ENCODE measurements at regions not wholly inside any gene's neighbourhood (a gene's known extent, or its start where the extent isn't known, plus 50 kb on each side); places are given as distances from the start of the nearest gene placed in this dataset.

- ChIA-PET CTCF (no interaction called here), POLR2A (ENCODE audit: unreplicated experiment) (no interaction called here)
- DNase-seq, result no peak
- Histone ChIP-seq H3K36me3 (ENCODE audit: control insufficient read depth, insufficient read depth, low read length) (no peaks in the 10 kb centered on the region), H3K56ac (ENCODE audit: extremely low read depth, insufficient read depth, low read length) (no peak overlapping the region), H2BK5ac (ENCODE audit: low read depth, low read length, poor library complexity, severe bottlenecking) (no peak overlapping the region), H3K4me3 (ENCODE audit: insufficient read depth, low read depth, low read length) (no peak overlapping the region), H3K9ac (ENCODE audit: low read depth, low read length) (no peak overlapping the region), H2BK120ac (ENCODE audit: low read depth, low read length) (no peak overlapping the region), H3K4me1 (ENCODE audit: control insufficient read depth, insufficient read depth, low read length) (0 out of 2 replicates have a peak, but pooled peaks cover 1% of the 10 kb centered on the region), H3K14ac (replicated peaks; ENCODE audit: low read depth, low read length) (no peak overlapping the region), H2BK20ac (ENCODE audit: low read depth, low read length) (no peak overlapping the region), H3K27ac (ENCODE audit: insufficient read depth, low read length) (no peak overlapping the region), H4K20me1 (ENCODE audit: insufficient read depth, low read length) (no peaks in the 10 kb centered on the region), H3K9me1 (ENCODE audit: insufficient read depth, low read length) (no peaks in the 10 kb centered on the region), H3K9me3 (ENCODE audit: control insufficient read depth, insufficient read depth, low read length) (no peaks in the 10 kb centered on the region), H3K4me2 (ENCODE audit: low read depth, low read length) (no peak overlapping the region), H4K5ac (ENCODE audit: low read depth, low read length) (no peak overlapping the region), H2BK15ac (ENCODE audit: low read depth, low read length) (no peak overlapping the region; the same call in 2 of the 3 replicates), H3K79me1 (ENCODE audit: low read depth in 1 of 2, low read length in 2 of 2) (no peaks in the 10 kb centered on the region), H3K4ac (ENCODE audit: low read depth, low read length) (no peak overlapping the region), H2AK5ac (ENCODE audit: low read depth, low read length) (no peak overlapping the region), H3K18ac (ENCODE audit: low read depth, low read length) (no peak overlapping the region), H4K8ac (ENCODE audit: low read depth in 2 of 2, low read length in 2 of 2) (no peak overlapping the region), H3K23ac (ENCODE audit: low read depth, low read length) (no peak overlapping the region), H2AK9ac (replicated peaks; ENCODE audit: low read depth, low read length, poor library complexity) (no peak overlapping the region), H3K27me3 (ENCODE audit: control insufficient read depth, insufficient read depth, low read length) (no peaks in the 10 kb centered on the region), H2AFZ (replicated peaks; ENCODE audit: low read length, poor library complexity) (no peak overlapping the region), H4K91ac (ENCODE audit: insufficient read depth, low read depth, low read length) (no peak overlapping the region)
- TF ChIP-seq, protein P1, sequence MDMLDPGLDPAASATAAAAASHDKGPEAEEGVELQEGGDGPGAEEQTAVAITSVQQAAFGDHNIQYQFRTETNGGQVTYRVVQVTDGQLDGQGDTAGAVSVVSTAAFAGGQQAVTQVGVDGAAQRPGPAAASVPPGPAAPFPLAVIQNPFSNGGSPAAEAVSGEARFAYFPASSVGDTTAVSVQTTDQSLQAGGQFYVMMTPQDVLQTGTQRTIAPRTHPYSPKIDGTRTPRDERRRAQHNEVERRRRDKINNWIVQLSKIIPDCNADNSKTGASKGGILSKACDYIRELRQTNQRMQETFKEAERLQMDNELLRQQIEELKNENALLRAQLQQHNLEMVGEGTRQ (IDR thresholded peaks at IDR 0.05; ENCODE audit: low read depth, low read length), result no peak
- no peak for TF ChIP-seq RCOR1 (IDR thresholded peaks at IDR 0.05; ENCODE audit: insufficient replicate concordance, low read length)
- no peak for TF ChIP-seq SMC3 (IDR thresholded peaks at IDR 0.05; ENCODE audit: low read depth, low read length)
- TF ChIP-seq, protein P2, sequence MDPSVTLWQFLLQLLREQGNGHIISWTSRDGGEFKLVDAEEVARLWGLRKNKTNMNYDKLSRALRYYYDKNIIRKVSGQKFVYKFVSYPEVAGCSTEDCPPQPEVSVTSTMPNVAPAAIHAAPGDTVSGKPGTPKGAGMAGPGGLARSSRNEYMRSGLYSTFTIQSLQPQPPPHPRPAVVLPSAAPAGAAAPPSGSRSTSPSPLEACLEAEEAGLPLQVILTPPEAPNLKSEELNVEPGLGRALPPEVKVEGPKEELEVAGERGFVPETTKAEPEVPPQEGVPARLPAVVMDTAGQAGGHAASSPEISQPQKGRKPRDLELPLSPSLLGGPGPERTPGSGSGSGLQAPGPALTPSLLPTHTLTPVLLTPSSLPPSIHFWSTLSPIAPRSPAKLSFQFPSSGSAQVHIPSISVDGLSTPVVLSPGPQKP (IDR thresholded peaks at IDR 0.05; ENCODE audit: borderline replicate concordance, low read depth, low read length), result no peak
- TF ChIP-seq MAFK (IDR thresholded peaks at IDR 0.05; ENCODE audit: low read depth, low read length), result no peak; the same call in 1 of the 2 replicates
- TF ChIP-seq, protein P3, sequence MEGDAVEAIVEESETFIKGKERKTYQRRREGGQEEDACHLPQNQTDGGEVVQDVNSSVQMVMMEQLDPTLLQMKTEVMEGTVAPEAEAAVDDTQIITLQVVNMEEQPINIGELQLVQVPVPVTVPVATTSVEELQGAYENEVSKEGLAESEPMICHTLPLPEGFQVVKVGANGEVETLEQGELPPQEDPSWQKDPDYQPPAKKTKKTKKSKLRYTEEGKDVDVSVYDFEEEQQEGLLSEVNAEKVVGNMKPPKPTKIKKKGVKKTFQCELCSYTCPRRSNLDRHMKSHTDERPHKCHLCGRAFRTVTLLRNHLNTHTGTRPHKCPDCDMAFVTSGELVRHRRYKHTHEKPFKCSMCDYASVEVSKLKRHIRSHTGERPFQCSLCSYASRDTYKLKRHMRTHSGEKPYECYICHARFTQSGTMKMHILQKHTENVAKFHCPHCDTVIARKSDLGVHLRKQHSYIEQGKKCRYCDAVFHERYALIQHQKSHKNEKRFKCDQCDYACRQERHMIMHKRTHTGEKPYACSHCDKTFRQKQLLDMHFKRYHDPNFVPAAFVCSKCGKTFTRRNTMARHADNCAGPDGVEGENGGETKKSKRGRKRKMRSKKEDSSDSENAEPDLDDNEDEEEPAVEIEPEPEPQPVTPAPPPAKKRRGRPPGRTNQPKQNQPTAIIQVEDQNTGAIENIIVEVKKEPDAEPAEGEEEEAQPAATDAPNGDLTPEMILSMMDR (conservative IDR thresholded peaks at IDR 0.05; ENCODE audit: low read depth, low read length), result no peak
- TF ChIP-seq RAD21 (IDR thresholded peaks at IDR 0.05; ENCODE audit: low read length), result no peak
- no peak for TF ChIP-seq CEBPB (IDR thresholded peaks at IDR 0.05; ENCODE audit: low read depth, low read length)
- no peak for TF ChIP-seq CHD1 (IDR thresholded peaks at IDR 0.05; ENCODE audit: low read depth, low read length)
- TF ChIP-seq BHLHE40 (IDR thresholded peaks at IDR 0.05; ENCODE audit: low read depth, low read length), result no peak
- TF ChIP-seq POLR2A (IDR thresholded peaks at IDR 0.05; ENCODE audit: low read depth, low read length), result no peak
- in situ Hi-C loops (cut with MboI; ENCODE audit: low sequenced_read_pairs), result no loop called here
- no TSS peak for BruUV-seq (replicated peaks)
- no peak for ATAC-seq (ENCODE audit: low read depth)
- dilution Hi-C loops (cut with HindIII; ENCODE audit: low sequenced_read_pairs, unreplicated experiment), result no loop called here
- no CpG with 5 or more reads among the region's 3 CpGs for WGBS, 2 experiments (ENCODE audit: extremely low coverage in 2 of 2, insufficient read length in 1 of 2)
- intact Hi-C loops (cut with micrococcal nuclease), result no loop called here
Measured at GRCh38 chr12:58463051-58463450, 457.3 kb downstream of the LRIG3 start.
